Breast epithelium (tissue), 3 donors: ENCODE measurements at regions not wholly inside any gene's neighbourhood (a gene's known extent, or its start where the extent isn't known, plus 50 kb on each side); places are given as distances from the start of the nearest gene placed in this dataset.

Experiments used
- POLR2A ChIP-seq: fragments of 450-650 bp; IDR thresholded peaks from one replicate; pipeline ENCODE4 v1.6.1; 2016; ENCODE audit warnings: antibody characterized with exemption, mild to moderate bottlenecking, moderate library complexity
- POLR2AphosphoS5 ChIP-seq, 3 donors: sonication (generic); formaldehyde crosslinking; IDR thresholded peaks; one replicate each; pipeline ENCODE4 v1.6.1; 2017; ENCODE audit warnings: antibody characterized with exemption in 3 of 3
- TF ChIP-seq, protein P1 (sequence below), 3 donors: fragments of 450-650 bp; IDR thresholded peaks; one replicate each; pipeline ENCODE4 v1.5.1; 2016 to 2017; ENCODE audit warnings: antibody characterized with exemption in 3 of 3, mild to moderate bottlenecking in 3 of 3, moderate library complexity in 3 of 3

DNA sequence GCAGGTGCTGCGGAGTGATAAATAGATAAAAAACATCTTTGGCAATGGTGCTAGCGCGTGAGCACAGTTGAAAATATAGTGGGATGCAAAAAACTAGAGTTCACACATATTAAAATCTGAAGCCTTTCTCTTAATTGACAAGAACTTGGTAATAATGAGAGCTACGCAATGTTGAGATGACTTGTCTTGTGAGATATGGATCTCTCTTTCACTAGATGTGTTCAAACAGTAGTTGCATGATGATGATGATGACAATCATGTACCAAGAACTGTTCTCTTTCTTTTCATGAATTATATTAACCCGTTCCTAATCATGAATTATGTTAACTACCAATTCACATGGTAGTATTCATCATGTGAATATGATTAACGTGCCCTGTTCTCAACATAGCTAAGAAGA is 81.1 kb downstream of the DYNAP start:
- TF ChIP-seq, protein P1, sequence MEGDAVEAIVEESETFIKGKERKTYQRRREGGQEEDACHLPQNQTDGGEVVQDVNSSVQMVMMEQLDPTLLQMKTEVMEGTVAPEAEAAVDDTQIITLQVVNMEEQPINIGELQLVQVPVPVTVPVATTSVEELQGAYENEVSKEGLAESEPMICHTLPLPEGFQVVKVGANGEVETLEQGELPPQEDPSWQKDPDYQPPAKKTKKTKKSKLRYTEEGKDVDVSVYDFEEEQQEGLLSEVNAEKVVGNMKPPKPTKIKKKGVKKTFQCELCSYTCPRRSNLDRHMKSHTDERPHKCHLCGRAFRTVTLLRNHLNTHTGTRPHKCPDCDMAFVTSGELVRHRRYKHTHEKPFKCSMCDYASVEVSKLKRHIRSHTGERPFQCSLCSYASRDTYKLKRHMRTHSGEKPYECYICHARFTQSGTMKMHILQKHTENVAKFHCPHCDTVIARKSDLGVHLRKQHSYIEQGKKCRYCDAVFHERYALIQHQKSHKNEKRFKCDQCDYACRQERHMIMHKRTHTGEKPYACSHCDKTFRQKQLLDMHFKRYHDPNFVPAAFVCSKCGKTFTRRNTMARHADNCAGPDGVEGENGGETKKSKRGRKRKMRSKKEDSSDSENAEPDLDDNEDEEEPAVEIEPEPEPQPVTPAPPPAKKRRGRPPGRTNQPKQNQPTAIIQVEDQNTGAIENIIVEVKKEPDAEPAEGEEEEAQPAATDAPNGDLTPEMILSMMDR (IDR thresholded peaks at IDR 0.05) = no peak
- TF ChIP-seq POLR2AphosphoS5 (IDR thresholded peaks at IDR 0.05) = no peak
- no peak for TF ChIP-seq POLR2A
